ENCODE measurements at regions not wholly inside any gene's neighbourhood (a gene's known extent, or its start where the extent isn't known, plus 50 kb on each side); places are given as distances from the start of the nearest gene placed in this dataset.

DNA sequence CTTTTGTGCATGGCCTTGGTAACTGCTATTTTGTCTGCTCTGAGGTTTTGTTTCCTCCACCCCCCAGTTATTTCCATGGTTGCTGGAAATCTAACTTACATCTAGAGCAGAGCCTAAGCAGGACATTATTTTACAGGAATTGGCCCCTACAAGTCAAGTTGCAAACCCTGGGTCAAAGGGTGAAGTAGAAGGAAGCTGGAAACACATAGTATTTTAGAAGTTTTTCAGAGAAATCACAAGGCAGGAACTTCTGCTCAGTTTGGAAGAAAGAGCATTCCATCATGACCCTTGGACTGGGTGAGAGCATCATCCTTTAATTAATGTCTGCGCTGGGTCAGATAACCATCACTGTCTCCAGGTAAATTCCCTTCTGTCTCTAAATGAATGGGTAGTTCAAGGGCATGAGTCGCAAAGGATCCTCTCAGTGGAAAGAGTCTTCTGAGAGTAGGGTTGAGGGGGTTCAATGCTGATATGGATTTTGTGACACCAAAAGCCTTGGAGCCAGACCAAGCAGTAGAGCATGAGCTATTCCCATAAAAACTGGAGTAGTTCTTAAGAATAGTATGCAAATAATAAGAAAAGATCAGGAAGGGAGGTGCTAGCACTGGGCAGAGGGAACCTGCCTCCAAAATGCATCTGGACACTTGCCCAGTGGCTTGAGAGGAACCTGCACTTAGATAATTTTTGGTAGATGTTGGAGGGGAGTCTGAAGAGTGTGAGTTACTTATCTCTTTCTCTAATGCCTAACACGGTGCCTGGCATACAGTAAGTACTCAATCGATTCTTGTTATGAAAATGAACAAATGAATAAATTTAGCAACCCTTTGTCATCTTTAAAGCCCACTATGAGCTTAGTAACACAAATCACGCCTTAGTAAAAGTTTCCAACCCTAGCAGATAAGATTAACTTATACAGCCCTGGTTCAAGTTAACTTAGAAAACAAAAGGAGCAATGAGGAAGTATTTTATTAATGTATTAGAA is 160.6 kb upstream of the ADO start:
- TF ChIP-seq EZH2 (optimal IDR thresholded peaks at IDR 0.05; ENCODE audit: low read depth, low read length) (no peak), EZH2phosphoT487 (IDR thresholded peaks at IDR 0.05; ENCODE audit: low read length) (no peak)
- TF ChIP-seq, protein P1, sequence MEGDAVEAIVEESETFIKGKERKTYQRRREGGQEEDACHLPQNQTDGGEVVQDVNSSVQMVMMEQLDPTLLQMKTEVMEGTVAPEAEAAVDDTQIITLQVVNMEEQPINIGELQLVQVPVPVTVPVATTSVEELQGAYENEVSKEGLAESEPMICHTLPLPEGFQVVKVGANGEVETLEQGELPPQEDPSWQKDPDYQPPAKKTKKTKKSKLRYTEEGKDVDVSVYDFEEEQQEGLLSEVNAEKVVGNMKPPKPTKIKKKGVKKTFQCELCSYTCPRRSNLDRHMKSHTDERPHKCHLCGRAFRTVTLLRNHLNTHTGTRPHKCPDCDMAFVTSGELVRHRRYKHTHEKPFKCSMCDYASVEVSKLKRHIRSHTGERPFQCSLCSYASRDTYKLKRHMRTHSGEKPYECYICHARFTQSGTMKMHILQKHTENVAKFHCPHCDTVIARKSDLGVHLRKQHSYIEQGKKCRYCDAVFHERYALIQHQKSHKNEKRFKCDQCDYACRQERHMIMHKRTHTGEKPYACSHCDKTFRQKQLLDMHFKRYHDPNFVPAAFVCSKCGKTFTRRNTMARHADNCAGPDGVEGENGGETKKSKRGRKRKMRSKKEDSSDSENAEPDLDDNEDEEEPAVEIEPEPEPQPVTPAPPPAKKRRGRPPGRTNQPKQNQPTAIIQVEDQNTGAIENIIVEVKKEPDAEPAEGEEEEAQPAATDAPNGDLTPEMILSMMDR (IDR thresholded peaks at IDR 0.05; ENCODE audit: low read length): no peak

All from MM.1S (cell line).